ENCODE measurements at regions not wholly inside any gene's neighbourhood (a gene's known extent, or its start where the extent isn't known, plus 50 kb on each side); places are given as distances from the start of the nearest gene placed in this dataset.

DNA sequence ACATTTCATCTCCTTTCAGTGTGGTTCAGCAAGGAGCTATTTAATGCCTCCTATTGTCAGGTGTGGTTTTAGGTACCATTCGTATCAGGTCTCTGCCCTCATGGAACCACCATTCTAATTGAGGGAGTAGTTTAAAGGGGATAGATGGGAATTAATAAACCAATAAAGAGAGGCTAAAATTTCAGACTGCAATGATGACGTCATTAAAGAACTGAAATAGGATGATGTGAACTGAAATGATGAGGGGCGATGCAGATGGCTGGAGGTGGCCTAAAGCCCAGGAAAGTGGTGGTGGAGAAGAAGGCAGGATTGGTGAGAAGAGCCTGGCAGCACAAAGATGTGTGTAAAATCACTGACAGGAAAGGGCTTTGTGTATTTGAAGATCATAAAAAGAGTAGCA lies 148.9 kb upstream of the RBFOX1 start:
- no peak for DNase-seq (ENCODE audit: low read depth)

DNA sequence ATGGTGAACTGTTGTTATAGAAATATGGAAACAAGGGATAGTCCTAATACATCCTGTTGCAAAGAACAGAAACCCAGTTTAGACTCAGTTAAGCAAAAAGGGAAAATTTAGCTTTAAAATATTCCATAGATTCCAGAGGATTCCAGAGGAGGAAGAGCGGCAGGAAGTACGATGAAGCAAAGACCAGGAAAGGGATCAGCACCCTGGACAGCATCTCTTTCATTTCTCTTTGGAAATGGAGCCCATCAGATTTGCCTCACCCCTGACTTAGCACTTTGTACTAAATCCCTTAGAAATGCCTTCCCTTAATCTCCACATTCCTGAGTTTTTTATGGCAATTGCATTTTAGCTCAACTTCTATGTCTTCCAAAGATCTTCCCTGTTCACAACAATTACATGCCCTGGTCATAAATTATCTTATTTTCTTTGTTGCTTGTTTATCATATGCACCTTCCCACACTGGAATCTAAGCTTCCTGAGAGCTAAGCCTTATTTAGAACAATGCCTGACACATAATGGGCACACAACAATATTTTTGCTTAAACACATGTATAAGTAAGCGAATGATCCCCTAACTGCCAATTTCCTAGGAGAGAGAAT lies 150.0 kb upstream of the RBFOX1 start:
- DNase-seq (ENCODE audit: low read depth): no peak

DNA sequence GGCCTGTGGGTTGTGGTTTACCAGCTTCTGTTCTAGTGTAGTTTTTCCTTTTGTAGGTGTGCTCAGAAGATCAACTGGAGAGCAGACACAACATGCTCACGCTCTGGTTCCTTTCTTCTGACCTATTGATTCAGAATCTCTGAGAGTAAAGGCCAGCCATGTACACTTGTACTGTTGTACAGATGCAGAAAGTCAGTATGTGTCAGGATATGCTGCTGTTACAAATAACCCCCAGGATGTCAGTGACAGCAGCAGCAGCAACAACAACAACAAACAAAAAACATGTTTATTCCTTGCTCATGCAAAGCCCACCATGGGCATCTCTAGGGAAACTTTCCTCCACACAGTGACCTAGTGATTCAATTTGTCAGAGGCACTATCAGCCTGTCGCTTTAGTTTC lies 154.8 kb upstream of the RBFOX1 start:
- no peak for DNase-seq (ENCODE audit: low read depth)

DNA sequence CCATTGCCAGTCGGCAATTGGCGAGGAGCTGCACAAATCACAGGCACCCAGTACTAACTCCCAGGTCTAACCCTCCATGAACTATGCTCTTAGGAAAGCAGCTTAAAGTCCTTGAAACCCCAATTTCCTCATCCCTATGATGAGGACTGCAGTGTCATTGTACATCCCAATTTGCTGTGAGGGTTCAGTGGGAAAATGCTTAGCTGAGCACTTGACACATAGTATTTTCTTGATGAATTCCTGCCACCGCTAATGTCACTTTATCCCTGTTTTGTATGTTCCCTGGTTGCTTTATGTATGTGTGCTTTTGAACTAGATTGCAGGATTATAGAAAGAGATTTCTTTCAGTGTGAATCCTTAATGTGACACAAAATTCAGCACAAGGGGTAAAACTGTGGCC lies 161.5 kb upstream of the RBFOX1 start:
- DNase-seq (ENCODE audit: low read depth): no peak

DNA sequence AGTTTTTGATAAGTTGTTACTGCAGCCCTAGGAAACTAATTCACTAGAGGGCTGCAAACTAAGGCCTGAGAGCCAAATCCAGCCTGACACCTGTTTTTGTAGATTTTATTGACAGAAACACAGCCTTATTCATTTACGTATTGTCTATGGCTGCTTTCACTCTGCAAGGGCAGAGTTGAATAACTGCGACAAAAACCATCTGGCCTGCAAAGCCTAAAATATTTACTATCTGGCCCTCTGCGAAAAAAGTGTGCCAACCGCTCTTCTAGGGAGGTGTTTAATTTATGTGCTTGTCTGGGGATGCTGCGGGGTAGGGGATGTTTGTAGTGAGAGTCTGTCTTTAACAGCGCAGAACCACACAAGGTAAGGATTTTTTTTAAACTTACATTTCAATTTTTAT lies 165.0 kb upstream of the RBFOX1 start:
- DNase-seq (ENCODE audit: low read depth): no peak

DNA sequence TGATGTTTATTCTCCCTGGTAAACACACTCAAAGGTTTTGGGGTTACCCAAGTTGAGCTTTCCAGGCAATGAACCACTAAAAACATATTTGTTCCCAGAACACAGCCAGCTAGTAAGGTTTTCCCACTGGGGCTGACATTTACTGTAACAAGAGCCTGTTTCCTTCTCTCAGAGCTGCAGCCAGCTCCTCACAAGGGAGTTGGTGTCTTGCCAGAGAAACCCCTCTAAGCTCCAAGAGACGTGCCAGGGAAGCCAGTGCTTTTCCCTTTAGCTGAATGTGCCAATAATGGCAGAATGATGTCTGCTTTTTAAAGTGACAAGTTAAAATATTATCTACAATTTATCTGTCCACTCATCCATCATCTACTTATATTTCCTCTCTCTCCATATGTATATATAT lies 170.8 kb upstream of the RBFOX1 start:
- DNase-seq (ENCODE audit: low read depth): no peak

DNA sequence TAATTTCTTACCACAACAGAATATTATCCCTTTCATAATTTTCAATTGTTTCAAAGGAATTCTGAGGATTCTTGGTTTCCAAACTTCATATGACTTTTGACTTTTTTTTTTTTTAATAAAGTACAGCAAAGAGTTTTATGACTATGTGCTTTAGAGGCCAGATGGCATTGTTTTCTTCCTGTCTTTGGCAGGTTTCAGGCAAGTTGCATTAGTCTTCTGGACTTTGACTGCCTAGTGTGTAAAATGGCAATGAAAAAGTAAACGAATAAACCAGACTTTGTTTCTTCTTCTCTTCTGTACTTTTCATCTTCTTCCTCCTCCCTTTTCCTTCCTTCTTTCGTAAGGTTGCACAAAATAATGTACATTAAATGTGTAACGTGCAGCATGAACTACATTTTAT lies 172.6 kb upstream of the RBFOX1 start:
- no peak for DNase-seq (ENCODE audit: low read depth)

DNA sequence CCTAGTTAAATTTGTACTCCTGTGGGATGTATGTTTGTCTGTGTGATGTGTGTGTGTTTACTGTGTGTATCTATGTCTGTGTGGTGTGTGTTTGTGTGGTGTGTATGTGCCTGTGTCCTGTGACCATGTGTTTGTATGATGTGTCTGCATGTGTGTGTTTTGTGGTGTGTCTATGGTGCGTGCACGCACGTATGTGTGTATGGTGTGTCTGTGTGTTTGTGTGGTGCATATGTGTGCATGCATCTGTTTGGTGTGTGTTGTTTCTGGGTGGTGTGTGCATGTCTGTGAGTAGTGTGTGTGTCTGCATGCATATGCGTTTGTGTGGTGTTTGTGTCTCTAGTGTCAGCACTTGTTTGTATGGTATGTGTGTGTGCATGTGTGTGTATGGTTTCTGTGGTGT lies 174.2 kb upstream of the RBFOX1 start:
- DNase-seq (ENCODE audit: low read depth): no peak

DNA sequence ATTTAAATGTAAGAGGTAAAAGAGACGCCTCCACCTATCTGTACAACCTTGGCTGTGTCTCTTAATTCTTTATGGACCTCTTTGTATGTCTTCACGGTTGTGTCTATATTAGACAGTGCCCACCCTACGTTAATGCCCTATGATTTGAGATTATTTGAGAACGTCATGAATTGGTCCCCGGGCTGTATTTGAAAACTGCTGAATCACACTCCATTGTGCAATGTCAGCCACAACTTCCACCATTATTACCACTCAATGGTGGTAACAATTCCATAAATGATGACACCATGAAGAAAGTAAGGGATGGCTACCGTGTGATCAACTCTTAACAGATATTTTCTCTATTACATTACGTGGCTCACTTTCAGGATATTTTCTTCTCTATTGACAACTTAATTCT lies 182.4 kb upstream of the RBFOX1 start:
- no peak for DNase-seq (ENCODE audit: low read depth)

DNA sequence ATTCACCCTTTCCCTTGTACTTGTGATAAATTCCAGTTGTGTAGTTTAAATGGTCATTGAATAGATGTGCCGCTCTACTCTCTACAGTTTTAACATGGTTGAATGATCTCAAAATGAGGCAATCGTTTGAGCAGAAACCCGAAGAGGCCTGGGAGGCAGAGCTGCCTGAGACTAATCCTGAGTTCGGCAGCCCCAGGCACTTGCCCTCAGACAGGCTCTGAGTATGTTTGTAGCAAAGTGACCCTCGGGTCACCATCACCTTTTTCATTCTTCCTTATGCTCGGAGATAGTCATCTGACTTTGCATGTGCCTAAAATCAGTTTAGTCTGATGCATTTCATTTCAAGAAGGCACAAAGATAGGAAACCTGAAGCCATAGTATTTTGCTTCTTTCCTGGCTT lies 184.0 kb upstream of the RBFOX1 start:
- DNase-seq (ENCODE audit: low read depth): no peak

DNA sequence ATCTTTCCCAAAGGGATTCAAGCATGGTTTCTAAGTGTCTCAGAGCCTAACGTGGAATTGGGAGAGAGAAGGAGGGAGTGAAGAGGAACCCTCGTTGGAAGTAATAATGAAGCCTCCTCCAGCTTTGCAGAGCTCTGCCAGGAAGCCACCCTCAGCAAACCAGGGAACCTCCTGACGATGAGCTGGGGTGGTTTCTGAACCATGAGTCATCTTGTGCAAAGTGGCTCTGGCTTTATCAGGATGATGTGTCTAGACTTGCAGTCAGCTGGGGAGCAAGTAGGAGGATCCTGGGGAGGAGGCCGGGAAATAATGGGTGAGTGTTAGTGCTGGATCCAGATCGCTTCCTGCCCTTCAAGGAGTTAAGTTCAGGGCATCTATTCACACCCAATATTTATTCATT lies 191.7 kb upstream of the RBFOX1 start:
- no peak for DNase-seq (ENCODE audit: low read depth)

DNA sequence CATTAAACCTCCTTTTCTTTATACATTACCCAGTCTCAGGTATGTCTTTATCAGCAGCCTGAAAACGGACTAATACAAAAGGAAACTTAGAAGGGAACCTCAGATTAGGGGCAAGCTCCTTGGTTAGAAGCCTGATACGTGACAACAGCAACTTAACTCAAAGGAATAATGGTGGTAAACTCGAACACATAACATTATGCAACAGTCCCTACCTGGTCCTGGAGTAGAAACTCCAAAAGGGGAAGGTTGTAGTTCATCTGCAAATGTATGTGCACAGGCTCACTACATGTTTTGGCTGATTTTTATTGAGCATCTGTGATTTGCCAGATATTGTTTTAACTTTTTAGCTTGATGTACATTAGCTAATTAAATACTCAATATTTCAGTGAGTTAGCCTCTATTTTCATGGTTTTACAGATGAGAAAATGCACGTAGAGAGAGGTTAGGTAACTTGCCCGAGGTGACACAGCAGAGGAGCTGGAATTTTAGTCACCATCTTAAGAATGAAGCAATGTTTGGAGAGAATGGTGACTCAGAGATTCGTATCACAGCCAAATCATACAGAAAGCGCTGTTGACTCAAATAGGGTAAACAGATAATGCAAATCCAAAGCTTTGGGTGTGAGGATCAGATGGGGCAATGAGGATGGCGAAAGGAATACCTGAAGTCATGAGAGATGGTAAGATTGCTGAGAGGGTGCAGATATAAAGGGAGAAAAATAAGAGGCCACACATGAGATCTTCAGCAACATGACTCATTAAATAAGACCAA lies 194.9 kb upstream of the RBFOX1 start:
- no peak for DNase-seq (ENCODE audit: low read depth)

DNA sequence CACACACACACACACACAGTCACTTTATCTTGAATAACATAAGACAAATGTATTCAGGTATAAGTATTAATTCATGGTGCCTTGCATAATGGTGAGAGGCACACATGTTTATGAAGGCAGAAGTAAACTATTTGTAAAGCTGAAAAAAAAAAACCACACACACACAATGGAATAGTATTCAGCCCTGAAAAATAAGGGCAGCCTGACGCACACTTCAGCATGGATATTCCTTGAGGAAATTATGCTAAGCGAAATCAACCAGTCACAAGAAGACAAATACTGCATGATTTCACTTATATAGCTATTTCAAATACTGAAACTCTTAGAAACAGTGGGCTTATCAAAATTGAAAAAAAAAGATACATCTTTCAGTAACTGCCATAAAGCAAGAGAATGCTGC lies 200.2 kb upstream of the RBFOX1 start:
- no peak for DNase-seq (ENCODE audit: low read depth)

DNA sequence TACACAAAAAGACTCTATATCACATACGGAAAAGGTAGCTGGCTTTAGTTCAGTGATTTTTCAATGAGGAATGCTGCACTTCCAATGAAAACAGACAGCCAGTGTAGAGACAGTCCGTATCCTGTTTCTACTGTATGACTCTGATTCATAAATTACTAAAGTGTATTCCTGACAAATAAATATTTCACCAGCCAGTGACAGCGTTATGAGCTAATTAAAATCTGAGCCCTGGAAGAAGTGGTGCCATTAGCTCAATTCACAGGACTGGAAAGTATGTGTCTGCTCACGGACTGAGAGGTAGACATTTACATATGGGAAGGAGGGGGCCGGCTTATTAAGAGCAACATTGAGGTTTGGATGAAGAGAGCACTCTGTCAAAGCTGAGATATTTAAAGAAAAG lies 207.9 kb upstream of the RBFOX1 start:
- DNase-seq (ENCODE audit: low read depth): no peak

DNA sequence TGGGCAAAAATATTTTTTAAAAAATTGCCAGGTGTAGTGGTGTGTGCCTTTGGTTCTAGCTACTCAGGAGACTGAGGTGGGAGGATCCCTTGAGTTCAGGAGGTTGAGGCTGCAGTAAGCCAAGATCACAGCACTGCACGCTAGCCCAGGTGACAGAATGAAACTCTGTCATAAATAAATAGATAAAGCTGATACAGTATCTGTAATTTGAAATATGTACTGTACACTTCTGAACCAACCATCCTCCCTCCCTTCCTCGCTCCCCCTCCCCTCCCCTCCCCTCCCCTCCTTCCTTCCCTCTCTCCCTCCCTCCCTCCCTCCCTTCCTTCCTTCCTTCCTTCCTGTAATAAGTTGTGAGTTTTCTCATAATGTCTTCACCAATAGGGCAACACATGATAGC lies 208.4 kb upstream of the RBFOX1 start:
- no peak for DNase-seq (ENCODE audit: low read depth)

DNA sequence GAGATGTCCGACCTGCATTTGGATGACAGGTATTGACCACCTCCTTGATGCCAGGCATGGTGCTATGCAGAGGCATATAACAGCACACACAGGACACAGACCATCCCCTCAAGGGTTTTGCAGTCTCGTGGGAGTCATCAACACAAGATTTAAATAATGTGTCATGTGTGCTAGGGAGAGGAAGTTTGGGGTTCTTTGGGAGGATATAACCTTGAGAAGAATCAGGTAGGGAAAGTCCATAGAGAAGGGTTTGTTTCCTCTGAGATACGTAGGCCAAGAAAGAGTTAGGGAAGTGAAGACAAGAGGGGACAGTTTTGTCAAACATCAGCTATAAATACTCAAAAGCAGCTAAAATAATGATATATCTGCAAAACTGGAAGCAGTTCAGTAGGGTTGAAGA lies 215.9 kb upstream of the RBFOX1 start:
- no peak for DNase-seq (ENCODE audit: low read depth)

DNA sequence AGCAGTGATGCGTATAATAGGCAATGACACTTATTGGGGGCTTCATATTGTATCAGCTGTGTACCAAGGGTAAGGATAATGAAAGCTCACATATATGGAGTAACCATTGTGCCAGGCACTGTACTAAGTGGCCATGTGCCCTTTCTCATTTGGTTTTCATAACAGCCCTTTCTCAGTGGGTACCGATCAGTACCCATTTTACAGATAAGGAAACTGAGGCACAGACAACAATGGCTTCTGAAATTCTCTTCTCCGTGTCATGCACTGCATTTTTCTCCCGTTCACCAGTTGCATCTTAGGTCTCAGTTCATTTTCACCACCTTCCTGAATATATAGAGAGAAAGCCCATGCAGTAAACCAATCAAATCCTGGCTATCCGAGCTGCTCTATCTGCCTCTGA lies 216.7 kb upstream of the RBFOX1 start:
- no peak for DNase-seq (ENCODE audit: low read depth)

DNA sequence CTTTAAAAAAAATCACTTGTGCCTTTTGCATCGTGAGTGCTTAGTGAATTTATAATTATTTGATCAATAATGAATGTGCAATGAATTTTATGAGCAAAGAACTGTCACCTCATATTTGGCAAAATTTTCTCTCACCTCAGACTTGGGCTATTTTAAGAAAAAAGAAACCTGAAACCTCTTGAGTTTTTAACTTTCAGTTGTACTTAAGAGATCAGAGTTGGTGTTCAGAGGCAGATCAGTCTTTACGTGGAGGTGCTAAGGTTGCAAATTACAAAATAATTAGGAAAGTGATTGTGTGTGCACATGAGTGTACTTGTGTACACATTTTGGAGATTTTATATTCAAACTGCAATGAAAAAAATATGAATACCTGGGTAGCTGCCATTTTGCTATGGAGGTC lies 218.7 kb upstream of the RBFOX1 start:
- DNase-seq (ENCODE audit: low read depth): no peak

DNA sequence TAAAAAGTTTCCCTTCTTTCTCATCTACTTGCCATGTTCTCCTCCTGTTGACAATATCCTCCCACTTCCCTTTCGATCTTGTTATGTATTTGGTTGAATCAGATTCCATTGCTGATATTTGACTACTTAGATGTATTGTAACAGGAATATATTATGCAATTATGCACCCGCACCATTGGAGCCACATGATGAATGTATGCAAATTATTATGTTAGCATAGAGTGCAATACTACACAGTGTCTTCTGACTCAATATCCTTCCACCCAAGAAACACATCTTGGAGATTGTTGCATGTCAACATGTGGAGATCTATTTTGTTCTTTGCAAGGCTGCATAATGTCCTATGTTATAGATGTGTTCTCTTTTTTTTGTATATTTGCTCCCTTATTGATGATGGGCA lies 219.2 kb upstream of the RBFOX1 start:
- DNase-seq (ENCODE audit: low read depth): no peak

DNA sequence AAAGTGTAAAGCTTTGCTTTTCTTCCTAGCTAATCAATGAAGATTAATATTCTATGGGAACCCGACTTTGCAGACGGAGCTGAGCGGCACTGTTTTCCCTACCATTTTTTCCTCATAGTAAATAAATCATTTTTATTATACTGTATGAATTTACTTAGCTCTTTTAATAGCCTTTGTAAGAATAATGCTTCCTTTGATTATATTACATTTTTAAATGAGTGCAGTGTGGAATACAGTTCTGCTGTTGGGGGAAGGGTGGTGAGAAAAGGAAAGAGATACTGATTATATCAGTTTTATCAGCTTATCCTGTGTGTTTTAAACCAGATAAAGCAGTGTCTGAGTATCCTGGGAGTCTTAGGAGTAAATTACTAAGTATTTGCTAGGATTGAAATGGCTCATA lies 221.4 kb upstream of the RBFOX1 start:
- DNase-seq (ENCODE audit: low read depth): no peak

DNA sequence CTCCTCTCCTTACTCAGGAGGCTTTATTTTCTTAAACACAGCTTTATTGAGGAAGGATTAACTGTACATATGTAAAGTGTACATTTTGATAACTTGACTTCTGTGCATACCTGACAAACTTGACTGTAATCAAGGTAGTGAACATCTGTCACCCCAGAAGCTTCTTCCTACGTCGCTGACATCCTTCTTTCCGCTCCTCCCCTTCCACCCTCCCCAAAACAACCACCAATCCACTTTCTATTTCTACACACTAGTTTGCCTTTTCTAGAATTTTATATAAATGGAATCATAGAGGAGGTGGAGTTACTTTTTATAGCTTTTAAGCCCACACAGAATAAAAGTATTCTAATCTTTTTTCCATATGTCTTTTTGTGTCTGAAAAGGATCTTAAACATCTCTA lies 225.2 kb upstream of the RBFOX1 start:
- no peak for DNase-seq (ENCODE audit: low read depth)

DNA sequence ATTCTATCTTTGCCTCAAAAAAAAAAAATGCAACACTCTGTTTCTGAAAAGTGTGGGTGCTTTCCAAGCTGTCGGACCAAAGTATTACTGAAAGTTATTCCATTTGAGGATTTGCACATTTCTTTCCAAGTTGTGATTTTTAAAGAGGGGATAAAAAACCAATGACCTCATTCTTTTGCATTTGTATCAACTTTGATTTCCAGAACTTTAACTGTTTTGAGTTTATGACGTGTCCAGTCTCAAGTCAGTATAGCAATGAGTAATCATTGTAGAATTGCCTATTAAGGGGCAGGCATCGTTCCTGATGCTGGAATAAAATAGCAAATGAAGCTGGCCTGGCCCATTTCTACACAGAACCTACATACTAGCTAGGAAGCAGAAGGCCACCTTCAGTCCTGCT lies 229.6 kb upstream of the RBFOX1 start:
- DNase-seq (ENCODE audit: low read depth): no peak

DNA sequence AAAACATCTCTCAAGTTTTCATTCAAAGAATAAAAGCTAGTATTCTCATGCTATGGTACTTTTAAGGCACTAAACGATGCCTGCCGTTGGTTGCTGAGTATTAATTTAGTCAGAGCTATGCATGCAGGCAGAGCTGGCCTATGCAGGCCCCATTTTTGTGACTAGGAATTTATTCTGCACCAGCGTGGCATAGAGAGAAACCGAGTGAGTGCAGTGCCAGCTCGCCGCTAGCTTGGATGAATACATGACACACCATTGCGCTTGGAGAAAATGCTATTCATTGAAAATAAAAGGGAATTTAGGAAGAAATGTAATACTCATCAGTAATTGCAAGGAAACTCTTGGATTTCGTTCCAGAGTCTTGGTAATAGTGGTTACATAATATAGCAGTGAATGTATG lies 231.6 kb upstream of the RBFOX1 start:
- no peak for DNase-seq (ENCODE audit: low read depth)

DNA sequence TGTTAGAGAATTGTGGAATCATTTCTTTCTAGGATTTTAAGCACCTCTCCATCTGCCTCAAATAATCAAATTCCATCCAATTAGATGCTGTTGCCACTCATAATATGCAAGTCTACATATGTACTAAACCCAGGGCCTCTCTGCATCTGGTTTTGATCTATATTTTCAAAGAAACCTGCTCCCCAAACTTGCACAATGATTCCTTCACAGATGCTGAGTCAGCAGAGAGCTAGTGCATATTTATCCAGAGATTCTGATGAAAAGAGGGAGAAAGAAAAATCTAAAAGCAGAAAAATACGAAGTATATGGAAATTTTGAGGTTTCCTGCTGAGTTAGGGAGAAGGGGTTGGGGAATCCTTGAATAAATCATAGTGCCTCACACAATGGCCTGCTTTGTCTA lies 235.1 kb upstream of the RBFOX1 start:
- DNase-seq (ENCODE audit: low read depth): no peak

Data from fibroblast of gingiva (primary cell).